K562 (cell line): ENCODE measurements at regions not wholly inside any gene's neighbourhood (a gene's known extent, or its start where the extent isn't known, plus 50 kb on each side); places are given as distances from the start of the nearest gene placed in this dataset.

Source experiments
- ATAC-seq: fragments of 200-7000 bp; cut with Tn5 transposase; 3 replicates; pipeline ENCODE4 v1.9.1; 2020; ENCODE audit warnings: moderate library complexity
- BruUV-seq: library from RNA; stranded (reverse); fragments of 400-500 nt; replicated peaks from 2 replicates; lab custom pipeline; 2021; lab: Mats Ljungman, UMichigan
- CTCF ChIA-PET: fragments of 300-600 bp; formaldehyde crosslinking; extraction: SDS; loops from one replicate; lab custom pipeline; 2021; ENCODE audit warnings: low intra/inter-chr PET ratio; lab: Yijun Ruan, JAX
- POLR2A ChIA-PET: fragments of 300-600, 350-650 bp; sonication (Branson Sonifier 250); formaldehyde crosslinking; extraction: SDS; loops from one replicate; lab custom pipeline; 2021; ENCODE audit warnings: antibody characterized with exemption, inconsistent platforms; lab: Yijun Ruan, JAX
- DNase-seq, 4 experiments: peaks; one replicate each; pipeline versions ENCODE4 v3.0.0 to v3.0.0-alpha.2; 2011 to 2018; ENCODE audit warnings: low spot score in 3 of 4, mixed read lengths in 3 of 4; ENCODE audit errors: extremely low read depth in 1 of 4
- FAIRE-seq: peaks from 2 replicates; lab custom pipeline; 2011; peaks lifted over from hg19 to GRCh38; lab: Jason Lieb, UNC
- H2AFZ ChIP-seq: 2 replicates; pipeline ENCODE4 v1.6.0; 2011; ENCODE audit warnings: low read depth, low read length, control low read depth, inconsistent platforms
- H3K27ac ChIP-seq: fragments of 200-600 bp; 3 replicates; pipeline ENCODE4 v1.8.0; 2011; ENCODE audit warnings: low read depth, mild to moderate bottlenecking, control low read depth, inconsistent platforms, low read length, moderate library complexity, mixed read lengths; ENCODE audit errors: extremely low read depth
- H3K27me3 ChIP-seq, 2 experiments: fragments of 300-600 bp in 1 of 2; 2 replicates in 1 of 2; 3 replicates in 1 of 2; pipeline versions ENCODE4 v1.6.0 to v1.8.0; 2011; ENCODE audit warnings: inconsistent platforms in 2 of 2, low read length in 2 of 2, mild to moderate bottlenecking in 1 of 2, mixed read lengths in 1 of 2, moderate library complexity in 1 of 2; ENCODE audit not compliant: control insufficient read depth in 2 of 2, insufficient read depth in 2 of 2
- H3K36me3 ChIP-seq: fragments of 300-600 bp; 3 replicates; pipeline ENCODE4 v1.8.0; 2011; ENCODE audit warnings: mild to moderate bottlenecking, low read length, inconsistent platforms; ENCODE audit not compliant: control insufficient read depth, insufficient read depth
- H3K4me1 ChIP-seq, 2 experiments: fragments of 200-600 bp in 1 of 2; replicated peaks in 1 of 2; 2 replicates in 1 of 2; 3 replicates in 1 of 2; pipeline versions ENCODE4 v1.5.1 to v1.8.0; 2011; ENCODE audit warnings: inconsistent platforms in 2 of 2, low read length in 2 of 2, mild to moderate bottlenecking in 1 of 2, mixed read lengths in 1 of 2, moderate library complexity in 1 of 2; ENCODE audit not compliant: control insufficient read depth in 2 of 2, insufficient read depth in 2 of 2
- H3K4me2 ChIP-seq: 2 replicates; pipeline ENCODE4 v1.6.1; 2011; ENCODE audit warnings: low read length, control low read depth, inconsistent platforms, mixed read lengths; ENCODE audit not compliant: insufficient read depth
- H3K4me3 ChIP-seq: fragments of 200-600 bp; sonication (generic), shearing (Covaris generic); 2 replicates; pipeline ENCODE4 v1.5.1; 2016; ENCODE audit warnings: control low read depth, inconsistent platforms
- H3K79me2 ChIP-seq: fragments of 200-600 bp; 3 replicates; pipeline ENCODE4 v1.8.0; 2011; ENCODE audit warnings: low read length, inconsistent platforms; ENCODE audit not compliant: control insufficient read depth, insufficient read depth
- H3K9ac ChIP-seq, 2 experiments: 2 replicates each; pipeline versions ENCODE4 v1.6.0 to v1.6.1; 2011; ENCODE audit warnings: low read depth in 2 of 2, low read length in 2 of 2, control low read depth in 1 of 2, inconsistent platforms in 1 of 2, mild to moderate bottlenecking in 1 of 2, mixed read lengths in 1 of 2; ENCODE audit not compliant: insufficient read depth in 1 of 2
- H3K9me1 ChIP-seq: one replicate; pipeline ENCODE4 v1.6.0; 2011; ENCODE audit warnings: inconsistent platforms, mild to moderate bottlenecking, low read length, moderate library complexity; ENCODE audit not compliant: control insufficient read depth, insufficient read depth
- H3K9me3 ChIP-seq: replicated peaks from 2 replicates; pipeline ENCODE4 v1.5.1; 2011; ENCODE audit warnings: low read depth, low read length, inconsistent platforms; ENCODE audit not compliant: control insufficient read depth, insufficient read depth
- H4K20me1 ChIP-seq: replicated peaks from 2 replicates; pipeline ENCODE4 v1.6.1; 2011; ENCODE audit warnings: low read length, inconsistent platforms, mixed read lengths; ENCODE audit not compliant: control insufficient read depth, insufficient read depth
- CBX2 ChIP-seq: fragments of 200-600 bp; sonication (generic); IDR thresholded peaks from one replicate; pipeline ENCODE4 v1.6.1; 2012; ENCODE audit warnings: mild to moderate bottlenecking, low read length, inconsistent platforms; ENCODE audit not compliant: insufficient read depth, poor library complexity, severe bottlenecking
- ELF2 ChIP-seq: fragments of 250-450 bp; sonication (Bioruptor Pico); IDR thresholded peaks from 2 replicates; pipeline ENCODE4 v1.5.0; 2021; ENCODE audit warnings: mild to moderate bottlenecking
- ILK ChIP-seq: fragments of 450-650 bp; IDR thresholded peaks from 2 replicates; pipeline ENCODE4 v1.6.1; 2016; ENCODE audit warnings: missing genetic modification characterization, low read depth, mild to moderate bottlenecking, missing compliant biosample characterization, moderate library complexity, borderline replicate concordance
- IRF1 ChIP-seq: sonication (generic); formaldehyde crosslinking; IDR thresholded peaks from 2 replicates; pipeline ENCODE4 v1.8.0; 2022; ENCODE audit warnings: missing genetic modification reagents, mild to moderate bottlenecking, borderline replicate concordance
- PCBP2 ChIP-seq: fragments of 200-400 bp; formaldehyde crosslinking; IDR thresholded peaks from 2 replicates; pipeline ENCODE4 v1.6.1; 2018; ENCODE audit warnings: low read length, low read depth, mild to moderate bottlenecking, moderate library complexity; ENCODE audit not compliant: poor library complexity, severe bottlenecking
- SAFB ChIP-seq: fragments of 200-400 bp; formaldehyde crosslinking; IDR thresholded peaks from 2 replicates; pipeline ENCODE4 v1.6.1; 2017; ENCODE audit warnings: low read depth, low read length, borderline replicate concordance
- TCFL5 ChIP-seq: fragments of 250-450 bp; sonication (Bioruptor Pico); conservative IDR thresholded peaks from 2 replicates; pipeline ENCODE4 v1.6.1; 2021; ENCODE audit warnings: mild to moderate bottlenecking, moderate library complexity, matching md5 sums
- TEAD2 ChIP-seq: fragments of 450-650 bp; IDR thresholded peaks from 2 replicates; pipeline ENCODE4 v1.6.1; 2016; ENCODE audit warnings: missing genetic modification characterization, control low read depth, missing compliant biosample characterization
- TRIM28 ChIP-seq: fragments of 450-650 bp; IDR thresholded peaks from 2 replicates; pipeline ENCODE4 v1.6.1; 2017
- ZNF232 ChIP-seq: sonication (generic); formaldehyde crosslinking; IDR thresholded peaks from 2 replicates; pipeline ENCODE4 v1.8.0; 2022; ENCODE audit warnings: mild to moderate bottlenecking, missing genetic modification reagents
- ZNF239 ChIP-seq: fragments of 250-450 bp; sonication (Bioruptor Pico); IDR thresholded peaks from 2 replicates; pipeline ENCODE4 v1.4.0; 2020; ENCODE audit warnings: mild to moderate bottlenecking
- ZNF444 ChIP-seq: fragments of 250-450 bp; sonication (Bioruptor Pico); IDR thresholded peaks from 2 replicates; pipeline ENCODE4 v1.4.0; 2020; ENCODE audit warnings: mild to moderate bottlenecking, moderate library complexity
- ZNF707 ChIP-seq: fragments of 250-450 bp; sonication (Bioruptor Pico); conservative IDR thresholded peaks from 2 replicates; pipeline ENCODE4 v1.8.0; 2022; ENCODE audit warnings: inconsistent platforms, mild to moderate bottlenecking, moderate library complexity
- ZNF717 ChIP-seq: fragments of 250-450 bp; sonication (Bioruptor Pico); IDR thresholded peaks from 2 replicates; pipeline ENCODE4 v1.5.0; 2021
- WGBS: fragments of 100-300 bp; shearing (Covaris generic); methylation state at CpG from one replicate; pipeline ENCODE4 v1.1.6; 2016; ENCODE audit warnings: low coverage, mixed read lengths; ENCODE audit not compliant: insufficient coverage; ENCODE audit errors: missing lambda C conversion rate; 5-methylcytosine and 5-hydroxymethylcytosine counted together
- in situ Hi-C: fragments of 300-500 bp; cut with MboI; formaldehyde crosslinking; loops from 4 replicates; pipeline ENCODE4 v1.15.0; 2018; ENCODE audit warnings: inconsistent platforms, mixed read lengths
- intact Hi-C: fragments of 100-400 bp; cut with micrococcal nuclease; formaldehyde crosslinking; loops from 2 replicates; pipeline ENCODE4 v1.14.2; 2022

GRCh38 chr6:14360565-14360964 is 243.0 kb downstream of the CD83 start:
- DNase-seq = no peak
- H3K4me1 ChIP-seq = no peaks in the 10 kb centered on the region
- H3K27me3 ChIP-seq = peaks cover 4 to 19% of the 10 kb centered on the region in 2 experiments; a peak in 3 of 5 replicates
- intact Hi-C loops = no loop called here
- H3K9me3 ChIP-seq = no peaks in the 10 kb centered on the region
- FAIRE-seq = no peak
- no peak overlapping the region for H3K27ac ChIP-seq
- H4K20me1 ChIP-seq = no peaks in the 10 kb centered on the region
- ChIA-PET CTCF (no interaction called here), POLR2A (interaction anchor here (1.0 kb wide), 1 partner anchor 10 kb away, joined by 4 read pairs; no protein-coding TSS in a partner anchor)
- H3K36me3 ChIP-seq = no peaks in the 10 kb centered on the region
- no peak overlapping the region for H3K4me2 ChIP-seq
- TF ChIP-seq PCBP2 (no peak), CBX2 (no peak), ZNF239 (CRISPR knock-in tag) (no peak), TRIM28 (no peak), SAFB (no peak), TEAD2 (tag) (no peak), TCFL5 (CRISPR knock-in tag) (no peak), ZNF707 (CRISPR knock-in tag) (no peak), ELF2 (CRISPR knock-in tag) (no peak), ILK (no peak), ZNF232 (CRISPR knock-in tag) (no peak), ZNF717 (no peak), IRF1 (CRISPR knock-in tag) (no peak), ZNF444 (CRISPR knock-in tag) (no peak)
- in situ Hi-C loops = no loop called here
- H3K9ac ChIP-seq = no peak overlapping the region
- H3K79me2 ChIP-seq = no peaks in the 10 kb centered on the region
- 32% methylated on average over 7 of the region's 7 CpGs for WGBS
- H2AFZ ChIP-seq = no peak overlapping the region
- no TSS peak for BruUV-seq
- no peak for ATAC-seq
- H3K4me3 ChIP-seq = no peak overlapping the region
- H3K9me1 ChIP-seq = no peaks in the 10 kb centered on the region
